ENCODE measurements at regions not wholly inside any gene's neighbourhood (a gene's known extent, or its start where the extent isn't known, plus 50 kb on each side); places are given as distances from the start of the nearest gene placed in this dataset.
"Not testable (repeated sequence)": the region's sequence is repeated elsewhere in the genome, so short reads cannot be mapped to it uniquely, and the experiment has no call there.

- DNase-seq (ENCODE audit: low read depth, low spot score), result no peak
- no peak overlapping the region for H3K4me3 ChIP-seq (ENCODE audit: low read depth, low read length)
- no peak for TF ChIP-seq CTCF (IDR thresholded peaks at IDR 0.05; ENCODE audit: low read depth, low read length)
- in situ Hi-C loops (cut with HindIII; ENCODE audit: low sequenced_read_pairs), result no loop called here
Measured at GRCh38 chr3:34475851-34476250, 677.4 kb downstream of the PDCD6IP start.

- no peak overlapping the region for H3K4me3 ChIP-seq (ENCODE audit: low read depth, low read length)
- no peak for TF ChIP-seq CTCF (IDR thresholded peaks at IDR 0.05; ENCODE audit: low read depth, low read length)
- in situ Hi-C loops (cut with HindIII; ENCODE audit: low sequenced_read_pairs), result no loop called here
- DNase-seq (ENCODE audit: low read depth, low spot score), result peak; percentile 0
Measured at GRCh38 chr3:34483311-34483887, 685.0 kb downstream of the PDCD6IP start.

- no peak for TF ChIP-seq CTCF (IDR thresholded peaks at IDR 0.05; ENCODE audit: low read depth, low read length)
- no peak for DNase-seq (ENCODE audit: low read depth, low spot score)
- in situ Hi-C loops (cut with HindIII; ENCODE audit: low sequenced_read_pairs), result no loop called here
- H3K4me3 ChIP-seq (ENCODE audit: low read depth, low read length), result no peak overlapping the region
Measured at GRCh38 chr3:34504366-34504765, 705.9 kb downstream of the PDCD6IP start.

- no peak overlapping the region for H3K4me3 ChIP-seq (ENCODE audit: low read depth, low read length)
- DNase-seq (ENCODE audit: low read depth, low spot score), result no peak
- in situ Hi-C loops (cut with HindIII; ENCODE audit: low sequenced_read_pairs), result no loop called here
- TF ChIP-seq CTCF (IDR thresholded peaks at IDR 0.05; ENCODE audit: low read depth, low read length), result no peak
Measured at GRCh38 chr3:34504775-34505174, 706.3 kb downstream of the PDCD6IP start.

- no peak overlapping the region for H3K4me3 ChIP-seq (ENCODE audit: low read depth, low read length)
- DNase-seq (ENCODE audit: low read depth, low spot score), result no peak
- no peak for TF ChIP-seq CTCF (IDR thresholded peaks at IDR 0.05; ENCODE audit: low read depth, low read length)
- in situ Hi-C loops (cut with HindIII; ENCODE audit: low sequenced_read_pairs), result no loop called here
Measured at GRCh38 chr3:34508732-34509131, 710.3 kb downstream of the PDCD6IP start.

GRCh38 chr3:34511891-34512290 is 713.5 kb downstream of the PDCD6IP start:
- in situ Hi-C loops (cut with HindIII; ENCODE audit: low sequenced_read_pairs), result no loop called here
- no peak overlapping the region for H3K4me3 ChIP-seq (ENCODE audit: low read depth, low read length)
- TF ChIP-seq CTCF (IDR thresholded peaks at IDR 0.05; ENCODE audit: low read depth, low read length), result no peak
- DNase-seq (ENCODE audit: low read depth, low spot score), result no peak

- DNase-seq (ENCODE audit: low read depth, low spot score); in situ Hi-C loops (cut with HindIII; ENCODE audit: low sequenced_read_pairs); H3K4me3 ChIP-seq (ENCODE audit: low read depth, low read length): not testable (repeated sequence)
Measured at GRCh38 chr3:34519008-34519407, 720.6 kb downstream of the PDCD6IP start.
